ENCODE measurements at regions not wholly inside any gene's neighbourhood (a gene's known extent, or its start where the extent isn't known, plus 50 kb on each side); places are given as distances from the start of the nearest gene placed in this dataset.

- TF ChIP-seq CTCF (IDR thresholded peaks at IDR 0.05) = no peak
- TF ChIP-seq POLR2A (IDR thresholded peaks at IDR 0.05) = no peak
These were observed 326.0 kb upstream of the FTMT start for GRCh38 chr5:121525706-121526105.

All from Peyer's patch (tissue), 4 donors.